CD8-positive, alpha-beta memory T cell (primary cell): ENCODE measurements at regions not wholly inside any gene's neighbourhood (a gene's known extent, or its start where the extent isn't known, plus 50 kb on each side); places are given as distances from the start of the nearest gene placed in this dataset.

ENCODE experiments used
- CTCF ChIA-PET: fragments of 350-600 bp; sonication (Branson Sonifier 250); formaldehyde crosslinking; loops from one replicate; lab custom pipeline; 2021; ENCODE audit warnings: antibody characterized with exemption; lab: Charles Lee
- POLR2A ChIA-PET: fragments of 350-600 bp; sonication (Branson Sonifier 250); formaldehyde crosslinking; loops from one replicate; lab custom pipeline; 2021; ENCODE audit warnings: antibody characterized with exemption; lab: Charles Lee
- DNase-seq, 5 donors: peaks; one replicate each; pipeline versions ENCODE4 v3.0.0 to v3.0.0-alpha.2; 2020 to 2022; ENCODE audit warnings: mixed read lengths in 1 of 5
- H3K27ac ChIP-seq: one replicate; pipeline ENCODE4 v1.7.0; 2013; ENCODE audit warnings: low read depth, mild to moderate bottlenecking, low read length, moderate library complexity
- H3K27me3 ChIP-seq: 2 replicates; pipeline ENCODE4 v1.7.0; 2013; ENCODE audit warnings: low read length, mild to moderate bottlenecking; ENCODE audit not compliant: insufficient read depth, poor library complexity, severe bottlenecking
- H3K36me3 ChIP-seq: 2 replicates; pipeline ENCODE4 v1.7.0; 2013; ENCODE audit warnings: mild to moderate bottlenecking, low read length, moderate library complexity; ENCODE audit not compliant: insufficient read depth
- H3K4me1 ChIP-seq: 2 replicates; pipeline ENCODE4 v1.7.0; 2013; ENCODE audit warnings: mild to moderate bottlenecking, low read length, moderate library complexity; ENCODE audit not compliant: insufficient read depth
- H3K4me3 ChIP-seq: 2 replicates; pipeline ENCODE4 v1.7.0; 2013; ENCODE audit warnings: mild to moderate bottlenecking, low read length
- H3K9me3 ChIP-seq: 2 replicates; pipeline ENCODE4 v1.7.0; 2013; ENCODE audit warnings: mild to moderate bottlenecking, low read length
- H3K27ac Mint-ChIP-seq, 8 donors: one replicate each; pipeline ENCODE4 v1.8.0; 2020 to 2021; ENCODE audit warnings: mixed read lengths in 8 of 8, mild to moderate bottlenecking in 6 of 8, inconsistent platforms in 3 of 8, moderate library complexity in 3 of 8
- H3K27me3 Mint-ChIP-seq, 2 donors: one replicate each; pipeline ENCODE4 v1.8.0; 2020 to 2021; ENCODE audit warnings: mixed read lengths in 2 of 2, mild to moderate bottlenecking in 1 of 2, moderate library complexity in 1 of 2
- H3K36me3 Mint-ChIP-seq, 3 donors: one replicate each; pipeline ENCODE4 v1.8.0; 2020 to 2021; ENCODE audit warnings: mixed read lengths in 3 of 3, inconsistent platforms in 1 of 3, mild to moderate bottlenecking in 1 of 3
- H3K4me1 Mint-ChIP-seq, 3 donors: one replicate each; pipeline ENCODE4 v1.8.0; 2020 to 2021; ENCODE audit warnings: mixed read lengths in 3 of 3, inconsistent platforms in 1 of 3, mild to moderate bottlenecking in 1 of 3
- H3K4me3 Mint-ChIP-seq, 7 donors: one replicate each; pipeline ENCODE4 v1.8.0; 2020 to 2021; ENCODE audit warnings: mixed read lengths in 7 of 7, mild to moderate bottlenecking in 6 of 7, moderate library complexity in 4 of 7, inconsistent platforms in 2 of 7
- H3K9me3 Mint-ChIP-seq, 5 donors: one replicate each; pipeline ENCODE4 v1.8.0; 2020 to 2022; ENCODE audit warnings: mixed read lengths in 5 of 5, mild to moderate bottlenecking in 3 of 5, moderate library complexity in 2 of 5, inconsistent platforms in 1 of 5

- Histone ChIP-seq H3K27ac (no peak overlapping the region), H3K36me3 (no peaks in the 10 kb centered on the region), H3K9me3 (no peaks in the 10 kb centered on the region), H3K4me3 (no peak overlapping the region), H3K27me3 (no peaks in the 10 kb centered on the region), H3K4me1 (no peaks in the 10 kb centered on the region)
- no peak for DNase-seq
- Mint-ChIP-seq H3K4me3 (no peak overlapping the region), H3K27ac (no peak overlapping the region), H3K27me3 (peaks cover 2 to 23% of the 10 kb centered on the region in 2 donors), H3K9me3 (no peaks in the 10 kb centered on the region), H3K36me3 (no peaks in the 10 kb centered on the region), H3K4me1 (peaks cover 0 to 4% (median 0%) of the 10 kb centered on the region in 3 donors)
- ChIA-PET POLR2A (no interaction called here), CTCF (no interaction called here)
Observed at GRCh38 chr6:71410164-71410566, 121.6 kb downstream of the OGFRL1 start.

- POLR2A ChIA-PET, result no interaction called here
- Histone ChIP-seq H3K9me3 (no peaks in the 10 kb centered on the region), H3K36me3 (no peaks in the 10 kb centered on the region), H3K4me1 (no peaks in the 10 kb centered on the region), H3K4me3 (no peak overlapping the region), H3K27ac (no peak overlapping the region), H3K27me3 (no peaks in the 10 kb centered on the region)
- H3K4me1 Mint-ChIP-seq, result peaks cover 0 to 4% (median 0%) of the 10 kb centered on the region in 3 donors
- DNase-seq, result no peak
- H3K9me3 Mint-ChIP-seq, result peaks cover 0 to 1% (median 0%) of the 10 kb centered on the region in 5 donors
- H3K27me3 Mint-ChIP-seq, result peaks cover 2 to 24% of the 10 kb centered on the region in 2 donors
- no peaks in the 10 kb centered on the region for H3K36me3 Mint-ChIP-seq
- H3K4me3 Mint-ChIP-seq, result no peak overlapping the region
- no peak overlapping the region for H3K27ac Mint-ChIP-seq
- CTCF ChIA-PET, result no interaction called here
Observed at GRCh38 chr6:71410681-71411080, 122.1 kb downstream of the OGFRL1 start.

DNA sequence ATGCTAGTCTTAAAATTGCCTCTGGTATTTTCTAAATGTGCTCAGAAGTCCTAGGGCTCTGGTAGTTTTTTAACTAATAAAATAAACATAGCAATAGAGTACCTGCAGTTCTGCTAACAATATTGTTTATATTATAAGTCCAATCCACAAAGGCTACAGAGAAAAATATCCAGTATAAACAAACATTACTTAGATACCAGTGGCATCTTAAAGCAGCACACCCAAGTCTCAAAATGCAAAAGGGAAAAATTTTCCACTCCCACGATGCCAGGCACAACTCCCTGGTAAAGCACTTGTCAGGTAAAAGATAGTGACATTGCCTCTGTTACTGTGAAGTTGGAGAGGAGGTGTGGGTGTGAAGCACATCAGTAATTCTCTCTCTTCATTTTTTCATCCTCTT, 123.3 kb downstream of the OGFRL1 start:
- H3K27me3 ChIP-seq, result no peaks in the 10 kb centered on the region
- POLR2A ChIA-PET, result no interaction called here
- peaks cover 0 to 1% (median 0%) of the 10 kb centered on the region in 5 donors for H3K9me3 Mint-ChIP-seq
- H3K27me3 Mint-ChIP-seq, result peaks cover 2 to 14% of the 10 kb centered on the region in 2 donors
- H3K36me3 ChIP-seq, result no peaks in the 10 kb centered on the region
- peaks cover 0 to 4% (median 0%) of the 10 kb centered on the region in 3 donors for H3K4me1 Mint-ChIP-seq
- H3K27ac Mint-ChIP-seq, result no peak overlapping the region
- no peak overlapping the region for H3K4me3 Mint-ChIP-seq
- no peaks in the 10 kb centered on the region for H3K36me3 Mint-ChIP-seq
- H3K27ac ChIP-seq, result no peak overlapping the region
- no peak for DNase-seq
- H3K4me1 ChIP-seq, result no peaks in the 10 kb centered on the region
- H3K9me3 ChIP-seq, result no peaks in the 10 kb centered on the region
- H3K4me3 ChIP-seq, result no peak overlapping the region
- CTCF ChIA-PET, result no interaction called here

- Histone ChIP-seq H3K27me3 (no peaks in the 10 kb centered on the region), H3K27ac (no peak overlapping the region), H3K4me3 (no peak overlapping the region), H3K9me3 (no peaks in the 10 kb centered on the region), H3K36me3 (no peaks in the 10 kb centered on the region), H3K4me1 (no peaks in the 10 kb centered on the region)
- no peak for DNase-seq
- Mint-ChIP-seq H3K4me1 (peaks cover 0 to 4% (median 0%) of the 10 kb centered on the region in 3 donors), H3K27me3 (peaks cover under 1 to 19% of the 10 kb centered on the region in 2 donors), H3K27ac (no peak overlapping the region), H3K36me3 (no peaks in the 10 kb centered on the region), H3K4me3 (no peak overlapping the region), H3K9me3 (peaks cover 0 to 1% (median 0%) of the 10 kb centered on the region in 5 donors)
- CTCF ChIA-PET, result no interaction called here
- POLR2A ChIA-PET, result no interaction called here
Observed at GRCh38 chr6:71412559-71413140, 124.0 kb downstream of the OGFRL1 start.

GRCh38 chr6:71414486-71414885, 125.9 kb downstream of the OGFRL1 start:
- Mint-ChIP-seq H3K4me3 (no peak overlapping the region), H3K4me1 (peaks cover 0 to 4% (median 4%) of the 10 kb centered on the region in 3 donors)
- CTCF ChIA-PET, result no interaction called here

GRCh38 chr6:71419217-71420094, 130.8 kb downstream of the OGFRL1 start:
- no peaks in the 10 kb centered on the region for H3K36me3 ChIP-seq
- Mint-ChIP-seq H3K9me3 (peaks cover 0 to 2% (median 1%) of the 10 kb centered on the region in 5 donors), H3K4me1 (peaks cover 5 to 13% (median 5%) of the 10 kb centered on the region in 3 donors), H3K36me3 (no peaks in the 10 kb centered on the region), H3K27me3 (peaks cover 33 to 59% of the 10 kb centered on the region in 2 donors), H3K4me3 (peak overlapping the region in 6 of 7 donors; percentile 12 to 53 (median 44)), H3K27ac (no peak overlapping the region)
- no peaks in the 10 kb centered on the region for H3K27me3 ChIP-seq
- H3K9me3 ChIP-seq, result no peaks in the 10 kb centered on the region
- no peak overlapping the region for H3K4me3 ChIP-seq
- ChIA-PET CTCF (no interaction called here), POLR2A (no interaction called here)
- no peak for DNase-seq
- H3K4me1 ChIP-seq, result no peaks in the 10 kb centered on the region
- H3K27ac ChIP-seq, result no peak overlapping the region

More at GRCh38 chr6:71414486-71414885, 125.9 kb downstream of the OGFRL1 start:
- no peak overlapping the region for H3K27ac Mint-ChIP-seq
- POLR2A ChIA-PET, result no interaction called here
- H3K27me3 Mint-ChIP-seq, result peaks cover 5 to 34% of the 10 kb centered on the region in 2 donors
- no peaks in the 10 kb centered on the region for H3K27me3 ChIP-seq
- no peaks in the 10 kb centered on the region for H3K4me1 ChIP-seq
- H3K9me3 ChIP-seq, result no peaks in the 10 kb centered on the region
- H3K36me3 Mint-ChIP-seq, result no peaks in the 10 kb centered on the region
- no peaks in the 10 kb centered on the region for H3K36me3 ChIP-seq
- no peak for DNase-seq
- no peak overlapping the region for H3K4me3 ChIP-seq
- no peak overlapping the region for H3K27ac ChIP-seq
- peaks cover 0 to 2% (median 1%) of the 10 kb centered on the region in 5 donors for H3K9me3 Mint-ChIP-seq

DNA sequence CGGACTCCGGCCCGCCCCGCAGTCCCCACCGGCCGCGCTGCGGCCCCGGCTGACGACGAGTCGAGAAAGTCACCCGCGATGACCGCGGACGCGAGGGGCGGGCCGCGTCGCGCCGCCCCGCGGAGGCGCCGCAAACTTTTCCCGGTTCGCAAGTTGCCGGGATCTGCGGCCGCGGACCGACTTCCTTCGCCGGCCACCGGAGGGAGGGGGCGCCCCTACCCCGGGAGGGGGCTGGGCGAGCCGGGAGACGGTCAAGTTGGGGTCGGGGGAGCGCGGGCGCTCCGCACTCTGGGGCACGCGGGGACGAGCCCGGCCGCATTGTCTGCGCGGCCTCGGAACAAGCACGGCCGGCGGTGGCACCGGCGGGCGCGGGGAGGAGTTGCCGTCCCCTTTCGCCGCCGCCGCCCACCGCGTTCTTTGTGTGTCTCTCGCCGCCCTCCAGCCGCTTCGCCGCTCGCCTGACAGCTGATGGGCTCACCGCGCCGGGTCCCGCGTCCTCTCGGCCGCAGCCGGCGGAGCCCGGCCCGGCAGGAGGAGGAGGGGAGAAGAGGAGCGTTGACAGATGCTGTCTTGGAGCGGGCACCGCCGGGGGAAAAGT, 131.6 kb downstream of the OGFRL1 start:
- Mint-ChIP-seq H3K36me3 (no peaks in the 10 kb centered on the region), H3K27me3 (peaks cover 41 to 57% of the 10 kb centered on the region in 2 donors), H3K4me1 (peaks cover 5 to 13% (median 5%) of the 10 kb centered on the region in 3 donors), H3K4me3 (no peak overlapping the region), H3K27ac (no peak overlapping the region), H3K9me3 (peaks cover 0 to 2% (median 1%) of the 10 kb centered on the region in 5 donors)
- no peak for DNase-seq
- CTCF ChIA-PET, result no interaction called here
- no peaks in the 10 kb centered on the region for H3K36me3 ChIP-seq
- POLR2A ChIA-PET, result no interaction called here
- no peak overlapping the region for H3K27ac ChIP-seq
- H3K4me3 ChIP-seq, result no peak overlapping the region
- no peaks in the 10 kb centered on the region for H3K27me3 ChIP-seq
- no peaks in the 10 kb centered on the region for H3K4me1 ChIP-seq
- no peaks in the 10 kb centered on the region for H3K9me3 ChIP-seq
